NCI-H187 (cell line): ENCODE measurements at regions not wholly inside any gene's neighbourhood (a gene's known extent, or its start where the extent isn't known, plus 50 kb on each side); places are given as distances from the start of the nearest gene placed in this dataset.

Source experiments
- DNase-seq, 2 experiments: peaks; one replicate each; lab custom pipeline; 2025; lab: John Stamatoyannopoulos, UW

DNA sequence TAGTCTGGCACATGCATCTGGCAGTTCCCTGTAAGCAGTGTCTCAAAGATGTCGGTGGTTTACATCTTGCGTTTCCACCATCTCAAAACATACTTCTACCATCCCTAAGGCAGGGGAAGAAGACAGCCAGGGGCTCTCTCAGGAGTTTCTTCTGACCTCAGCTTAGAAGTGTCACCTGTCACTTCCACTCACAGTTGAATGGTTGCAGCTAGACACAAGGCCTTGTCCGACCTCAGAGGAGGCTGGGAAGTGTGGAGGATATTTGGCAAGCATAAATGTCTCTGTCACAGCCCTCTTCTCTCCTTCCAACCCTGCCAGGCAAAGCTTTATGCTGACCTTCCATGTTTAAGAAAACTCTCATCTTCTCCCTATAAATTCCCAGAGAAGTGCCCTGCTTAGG is 193.3 kb downstream of the HERPUD2 start:
- DNase-seq, result no peak

DNA sequence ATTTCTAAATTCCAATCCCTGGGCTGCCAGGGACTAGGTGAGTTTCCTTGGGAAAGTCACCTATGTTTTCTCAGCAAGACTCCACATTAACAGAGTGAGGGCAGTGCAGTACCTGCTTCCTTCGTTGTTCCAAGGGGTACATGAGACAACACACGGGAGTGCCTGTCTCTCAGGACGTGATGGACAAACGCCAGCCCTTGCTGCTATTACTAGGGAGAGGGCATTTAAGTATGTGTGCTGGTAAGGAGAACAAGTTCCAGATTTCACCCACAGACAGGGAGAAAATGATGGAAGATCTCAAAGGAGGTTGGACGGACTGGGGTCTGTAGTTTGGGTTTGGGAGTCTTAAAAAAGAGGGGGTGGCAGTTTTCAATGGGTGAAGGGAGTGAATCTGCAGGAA is 195.7 kb downstream of the HERPUD2 start:
- no peak for DNase-seq

DNA sequence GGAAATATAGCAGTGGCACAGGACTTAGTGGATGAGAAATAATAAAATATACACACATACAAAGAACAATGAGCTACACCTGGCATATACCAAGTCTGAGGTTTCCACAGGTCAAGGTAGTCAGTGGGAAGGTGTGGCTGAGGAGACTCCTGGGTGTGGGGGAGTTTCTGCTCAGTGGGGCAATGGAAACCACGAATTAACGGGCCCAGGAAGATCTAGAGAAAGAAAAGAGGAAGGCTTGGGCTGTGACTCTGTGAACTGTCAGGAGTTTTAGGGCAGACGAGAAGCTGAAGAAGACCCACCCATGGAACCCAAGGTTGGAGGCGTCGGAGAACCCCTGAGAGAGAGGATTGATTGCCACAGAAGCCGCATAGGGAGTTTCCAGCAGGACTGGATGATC is 196.5 kb downstream of the HERPUD2 start:
- no peak for DNase-seq

DNA sequence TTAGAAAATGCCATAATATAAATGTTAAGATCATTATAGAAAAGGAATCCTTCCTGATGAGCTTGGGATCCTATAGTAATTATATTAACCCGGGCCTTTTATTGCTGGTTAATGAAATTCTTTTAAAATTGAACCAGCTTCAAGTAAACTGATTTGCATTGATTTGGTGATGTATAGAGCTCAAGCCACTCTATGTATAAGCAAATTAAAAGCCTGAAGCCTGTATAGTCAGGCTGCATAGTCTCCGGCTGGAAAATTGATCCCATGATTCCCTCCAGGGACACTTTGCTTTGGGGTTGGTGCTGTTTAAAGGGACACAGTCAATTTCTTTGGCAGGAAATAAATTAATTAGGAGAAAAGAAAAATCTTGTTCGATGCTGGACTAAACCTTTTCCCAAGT is 199.1 kb downstream of the HERPUD2 start:
- no peak for DNase-seq

DNA sequence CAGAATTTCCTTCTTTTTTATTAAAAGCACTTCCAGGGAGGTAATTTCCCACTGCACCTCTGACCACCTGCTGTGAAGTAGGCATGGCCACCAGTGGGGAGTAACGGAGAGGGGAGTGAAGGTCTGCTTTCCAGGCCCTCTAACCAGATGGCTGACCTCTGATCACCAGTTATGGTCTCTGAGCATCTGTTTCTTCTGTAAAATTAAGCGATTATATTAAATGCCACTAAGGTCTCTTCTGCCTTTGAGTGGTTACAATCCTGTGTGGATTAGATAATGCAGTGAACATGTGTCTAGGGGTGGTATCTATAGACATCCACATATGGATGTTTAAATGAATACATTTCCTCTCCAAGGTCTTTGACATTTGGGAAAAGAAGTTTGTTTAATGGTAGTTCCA is 199.6 kb downstream of the HERPUD2 start:
- no peak for DNase-seq

DNA sequence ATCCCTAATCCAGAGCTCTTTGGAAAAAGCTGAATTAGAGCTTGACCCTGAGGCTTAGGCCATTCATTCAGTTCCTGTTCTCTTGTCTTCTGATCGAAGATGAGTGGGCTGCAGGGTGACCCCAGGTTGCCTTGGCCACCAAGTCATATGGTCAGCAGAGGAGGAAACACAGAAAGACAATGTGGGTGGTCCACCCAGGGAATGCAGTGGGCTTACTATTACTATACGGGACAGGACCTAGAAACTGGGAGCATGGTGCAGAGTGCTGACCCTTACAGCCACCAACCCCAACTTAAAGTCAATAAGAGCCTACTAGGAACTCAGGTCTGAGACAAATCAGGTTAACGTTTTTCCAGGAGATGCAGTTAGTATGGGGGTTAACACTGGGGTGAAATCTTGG is 200.5 kb downstream of the HERPUD2 start:
- DNase-seq, result no peak

DNA sequence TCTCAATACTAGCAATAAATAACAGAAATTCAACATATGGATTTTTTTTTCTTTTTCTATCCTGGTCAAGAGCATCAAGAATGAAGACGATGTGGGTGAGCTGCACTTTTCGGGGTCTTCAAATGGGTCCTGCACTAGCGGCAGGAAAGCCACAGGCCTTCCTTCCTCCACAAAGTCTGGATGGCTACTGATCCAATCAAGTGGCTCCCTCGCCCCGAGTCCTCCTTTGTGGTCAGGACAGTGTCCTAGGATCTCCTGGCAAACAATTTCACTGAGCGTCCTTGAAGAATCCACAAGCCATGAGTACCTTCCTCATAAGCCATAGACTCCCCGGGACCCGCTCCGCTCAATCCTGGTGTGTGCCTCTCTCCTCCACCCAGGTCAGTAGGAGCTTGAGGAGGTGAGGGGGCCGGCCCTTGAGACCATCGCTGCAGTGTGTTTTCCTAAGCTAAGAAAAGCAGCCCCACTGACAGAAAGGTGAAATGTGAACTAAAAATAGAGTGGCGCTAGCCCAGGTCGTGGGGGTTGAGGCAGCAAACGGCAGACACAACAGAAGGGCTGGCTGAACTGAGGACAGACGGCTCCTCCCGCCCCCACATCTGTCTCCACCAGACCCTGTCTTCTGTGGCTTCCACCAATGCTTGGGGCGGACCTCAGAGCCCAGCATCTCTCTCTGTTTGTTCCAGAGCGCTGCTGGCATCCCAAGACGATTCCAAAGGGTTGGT is 202.3 kb downstream of the HERPUD2 start:
- no peak for DNase-seq

DNA sequence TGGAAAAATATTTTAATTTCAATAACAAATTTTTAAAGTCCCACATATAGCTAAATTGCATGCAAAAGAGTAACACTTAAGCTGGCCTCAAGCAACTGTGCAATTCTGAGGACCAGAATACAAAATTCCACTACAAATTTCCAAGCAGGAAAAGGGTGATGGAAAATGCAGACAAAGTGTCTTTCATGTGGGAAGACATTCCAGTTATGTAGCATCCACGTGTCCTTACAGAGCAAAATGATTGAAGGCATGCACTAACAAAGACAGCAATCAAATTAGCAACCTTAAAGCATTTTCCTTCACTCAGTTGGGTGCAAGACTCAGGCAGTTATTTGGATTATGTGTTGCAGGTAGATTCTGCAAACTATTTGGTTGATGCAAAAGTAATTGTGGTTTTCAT is 203.7 kb downstream of the HERPUD2 start:
- no peak for DNase-seq

DNA sequence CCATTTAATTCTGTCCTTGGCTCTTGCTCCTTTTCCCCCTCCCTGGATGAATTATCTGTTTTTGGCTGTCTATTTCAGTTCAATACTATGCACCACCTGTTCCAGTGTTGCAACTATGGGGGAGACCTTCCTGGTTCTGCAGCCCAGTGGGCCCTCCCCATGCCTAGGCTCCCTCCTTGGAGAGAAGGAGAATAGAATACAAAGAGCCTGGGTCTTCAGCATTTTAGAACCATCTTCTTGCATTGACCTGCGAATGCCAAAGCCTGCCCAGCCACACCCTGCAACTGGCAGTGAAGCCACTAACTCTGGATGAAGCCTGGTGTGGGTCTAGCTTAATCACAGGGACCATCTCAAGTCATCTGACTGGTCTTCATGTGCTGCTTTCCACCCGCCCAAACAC is 207.1 kb downstream of the HERPUD2 start:
- no peak for DNase-seq

DNA sequence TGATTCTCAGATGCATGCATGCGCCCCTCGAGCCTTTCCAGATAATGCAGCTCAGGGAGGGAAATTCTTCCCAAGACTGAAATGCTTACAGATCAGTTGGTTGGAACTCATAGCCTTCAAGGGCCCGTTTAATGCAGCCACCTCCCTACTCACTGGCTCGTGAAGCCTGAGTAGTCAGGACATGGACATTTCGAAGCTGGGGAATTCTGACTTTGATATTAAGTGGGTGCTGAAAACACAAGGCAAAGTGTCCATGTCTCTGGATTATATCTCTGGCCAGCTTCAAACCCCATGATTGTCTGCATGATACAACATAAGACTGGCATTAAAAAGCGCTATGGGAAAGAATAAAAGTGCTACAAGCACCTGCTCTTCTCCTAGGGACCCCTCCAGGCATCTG is 207.5 kb downstream of the HERPUD2 start:
- no peak for DNase-seq

DNA sequence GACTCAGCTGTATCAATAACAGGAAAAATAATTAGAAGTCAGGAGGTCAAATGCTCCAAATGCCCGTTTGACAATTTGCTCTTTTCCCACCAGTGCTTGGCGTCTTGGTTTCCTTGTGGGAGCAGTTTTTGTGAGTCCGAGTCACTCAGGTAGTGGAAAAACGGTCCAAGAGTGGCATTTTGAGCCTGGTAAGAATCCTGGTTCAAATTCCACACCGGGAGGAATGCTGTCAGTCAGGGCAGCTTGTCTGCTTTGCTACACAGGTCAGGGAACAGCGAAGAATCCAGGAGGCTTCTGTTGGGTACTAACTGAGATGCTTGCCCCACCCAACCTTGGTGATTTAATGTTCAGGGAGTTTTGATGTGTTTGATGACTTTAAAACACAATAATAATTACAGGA is 209.5 kb downstream of the HERPUD2 start:
- no peak for DNase-seq

DNA sequence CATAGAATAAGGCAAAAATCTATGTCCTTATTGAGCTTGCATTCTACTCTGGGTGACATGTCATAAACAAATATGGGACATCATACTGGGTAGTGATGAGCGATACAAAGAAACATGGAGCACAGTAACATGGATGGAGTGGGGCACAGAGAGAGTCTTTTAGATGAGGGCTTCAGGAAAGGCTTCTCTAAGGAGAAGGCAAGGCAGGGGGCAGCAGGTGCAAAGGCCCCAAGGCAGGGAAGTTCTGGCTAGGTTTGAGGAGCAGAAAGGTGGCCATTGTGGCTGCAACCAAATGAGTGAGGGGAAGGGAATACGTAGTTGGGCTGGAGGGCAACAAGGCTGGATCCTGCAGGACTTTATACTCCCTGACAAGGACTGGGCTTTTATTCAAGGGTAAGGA is 211.4 kb downstream of the HERPUD2 start:
- no peak for DNase-seq

DNA sequence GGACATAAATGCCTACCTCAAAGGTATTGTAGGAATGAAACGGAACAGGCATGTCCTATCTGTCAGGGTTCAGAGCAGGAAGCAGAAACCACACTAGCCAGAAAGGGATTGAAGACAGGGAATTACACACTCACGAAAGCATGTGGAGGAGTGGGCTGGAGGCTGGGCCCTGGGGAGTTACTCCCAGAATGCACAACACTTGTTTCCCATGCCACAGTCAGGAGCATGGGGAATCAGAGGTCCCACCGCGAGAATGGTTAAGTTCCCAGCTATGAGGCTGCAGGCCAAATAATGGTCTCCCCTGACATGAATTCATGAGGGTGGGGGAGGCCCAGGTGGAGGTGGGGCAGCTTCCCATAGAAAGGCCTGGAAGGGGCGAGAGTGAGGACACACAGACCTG is 212.7 kb downstream of the HERPUD2 start:
- no peak for DNase-seq

DNA sequence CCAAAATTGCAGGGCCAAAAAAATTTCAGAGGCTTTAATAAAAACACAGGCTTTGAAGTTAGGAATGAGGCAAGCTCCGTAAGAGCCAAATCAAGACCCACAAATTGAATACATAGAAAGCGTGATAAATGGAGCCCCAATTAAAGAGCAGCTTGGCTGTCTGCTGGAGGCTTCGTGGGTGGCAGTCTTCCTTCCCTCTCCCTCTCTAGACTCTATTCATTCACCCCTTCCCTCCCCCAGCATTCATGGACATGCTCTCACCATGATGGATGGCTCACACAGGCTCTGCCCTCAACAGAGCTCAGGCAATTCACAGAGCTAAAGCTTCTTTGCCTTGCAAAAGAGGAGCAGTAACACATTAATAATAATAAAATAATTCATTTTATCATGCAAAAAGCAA is 214.1 kb downstream of the HERPUD2 start:
- DNase-seq, result no peak

DNA sequence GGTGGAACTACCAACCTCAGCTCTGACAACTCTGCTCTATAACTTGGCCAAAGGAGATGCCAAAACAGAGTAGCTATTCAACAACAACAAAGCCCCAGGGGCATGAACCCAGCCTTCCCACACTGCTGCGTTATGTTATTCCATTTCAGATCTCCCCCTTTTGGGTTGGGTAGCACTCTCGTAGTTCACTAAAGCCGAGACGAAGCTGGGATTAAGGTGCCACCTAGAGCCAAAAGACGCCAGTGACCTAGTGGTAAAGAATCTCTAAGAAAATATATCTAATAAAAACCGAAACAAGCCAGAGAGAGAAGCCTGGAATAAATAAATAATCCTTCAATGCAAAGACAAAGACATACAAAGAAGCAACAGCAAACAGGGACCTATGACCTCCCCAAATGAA is 217.3 kb downstream of the HERPUD2 start:
- no peak for DNase-seq

DNA sequence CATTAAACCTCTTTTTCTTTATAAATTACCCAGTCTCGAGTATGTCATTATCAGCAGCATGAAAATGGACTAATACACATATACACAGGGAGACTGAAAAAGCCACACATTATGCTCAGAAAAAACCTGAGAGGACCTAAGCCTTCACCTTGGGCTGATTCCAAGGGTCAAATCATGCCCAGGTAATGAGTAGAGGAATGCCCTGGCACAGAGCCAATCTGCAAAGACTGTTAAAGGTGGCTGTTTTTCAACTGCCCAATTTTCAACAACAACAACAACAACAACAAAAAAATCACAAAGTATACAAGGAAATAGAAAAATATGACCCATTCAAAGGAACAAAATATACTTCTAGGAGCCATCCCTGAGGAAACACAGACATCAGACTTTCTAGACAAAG is 220.2 kb upstream of the TBX20 start:
- no peak for DNase-seq

DNA sequence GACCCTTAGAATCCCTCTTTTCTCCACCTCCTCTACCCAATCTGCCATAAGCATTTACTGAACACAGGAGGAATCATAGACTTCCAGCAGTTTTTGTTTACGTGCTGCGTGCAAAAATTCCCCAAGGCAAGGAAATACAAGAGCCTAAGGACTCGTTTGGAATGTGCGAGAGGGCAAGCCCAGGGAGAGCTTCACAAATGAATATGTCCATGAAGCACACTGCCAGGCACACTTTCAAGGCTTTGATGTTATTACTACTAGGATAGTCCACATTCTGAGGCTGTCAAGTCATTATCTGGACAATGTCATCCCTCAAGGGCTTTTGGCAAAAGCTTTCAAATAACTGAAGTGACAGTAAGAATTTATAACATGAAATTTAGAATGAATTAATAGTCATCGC is 214.7 kb upstream of the TBX20 start:
- no peak for DNase-seq

DNA sequence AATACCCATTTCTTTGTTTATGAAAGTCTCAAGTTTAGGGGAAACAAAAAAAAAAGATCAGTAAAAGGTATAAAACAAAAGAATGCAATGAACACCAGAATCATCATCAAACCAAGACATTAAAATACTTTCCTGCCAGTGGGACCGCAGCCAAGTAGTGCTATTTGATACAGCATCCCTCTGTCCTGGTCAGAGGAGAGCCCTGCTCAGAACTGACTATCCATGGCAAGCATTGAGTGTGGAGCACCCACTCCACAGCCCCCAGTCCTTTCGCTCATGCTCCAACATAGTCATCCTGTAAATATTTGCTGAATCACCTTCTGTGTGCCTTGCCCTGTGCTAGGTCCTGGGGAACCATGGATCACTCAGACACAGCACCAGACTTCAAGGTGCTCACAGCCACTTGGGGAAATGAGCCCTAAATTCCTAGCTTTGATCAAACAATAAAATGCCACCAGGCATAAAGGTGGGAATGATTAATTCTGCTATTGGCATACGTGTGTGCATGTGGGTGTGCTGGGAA is 213.6 kb upstream of the TBX20 start:
- DNase-seq, result no peak

DNA sequence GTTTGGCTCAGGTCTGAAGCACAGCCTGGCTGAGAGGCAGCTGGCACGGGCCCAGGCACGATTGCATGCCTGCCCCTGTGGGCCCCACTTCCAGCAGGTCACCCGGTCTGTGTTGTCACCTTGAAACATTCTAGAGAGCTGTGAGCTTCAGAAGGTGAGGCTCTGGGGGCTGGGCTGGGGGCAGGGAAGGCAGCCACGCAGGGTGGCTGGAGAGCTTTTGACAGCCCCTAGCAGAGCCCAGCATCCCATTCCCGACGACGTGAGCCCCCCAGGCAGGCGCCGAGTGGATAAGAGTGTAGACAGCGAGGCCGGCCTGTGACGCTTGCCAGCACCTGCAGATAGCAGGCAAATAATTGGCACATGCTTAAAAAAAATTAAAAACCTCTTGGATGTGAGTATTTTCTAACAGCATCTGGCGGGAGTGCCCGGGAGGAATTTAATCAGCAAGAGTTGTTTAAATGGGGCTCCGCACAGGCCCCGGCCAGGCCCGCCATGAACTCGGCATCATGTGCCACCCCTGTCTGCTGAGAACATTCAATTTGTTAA is 212.0 kb upstream of the TBX20 start:
- DNase-seq, result no peak

DNA sequence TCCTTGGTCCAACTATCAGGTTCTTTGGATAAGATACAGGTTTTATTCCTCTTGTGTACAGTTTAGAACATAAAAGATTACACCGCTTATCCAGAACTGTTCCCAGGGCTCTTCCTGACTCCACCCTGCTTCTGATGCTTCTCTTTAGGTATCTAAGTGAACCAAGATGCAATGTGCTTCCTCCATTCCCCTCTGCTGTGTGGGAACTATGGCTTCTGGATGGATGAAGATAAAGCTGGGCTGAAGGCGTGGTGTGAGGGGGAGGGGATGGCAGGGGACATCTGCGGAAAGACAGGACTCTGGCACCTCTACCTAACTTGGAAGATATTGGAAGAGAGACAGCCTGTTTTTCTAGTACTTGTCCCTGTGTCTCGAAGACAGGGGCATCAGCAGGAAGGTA is 209.9 kb upstream of the TBX20 start:
- no peak for DNase-seq

DNA sequence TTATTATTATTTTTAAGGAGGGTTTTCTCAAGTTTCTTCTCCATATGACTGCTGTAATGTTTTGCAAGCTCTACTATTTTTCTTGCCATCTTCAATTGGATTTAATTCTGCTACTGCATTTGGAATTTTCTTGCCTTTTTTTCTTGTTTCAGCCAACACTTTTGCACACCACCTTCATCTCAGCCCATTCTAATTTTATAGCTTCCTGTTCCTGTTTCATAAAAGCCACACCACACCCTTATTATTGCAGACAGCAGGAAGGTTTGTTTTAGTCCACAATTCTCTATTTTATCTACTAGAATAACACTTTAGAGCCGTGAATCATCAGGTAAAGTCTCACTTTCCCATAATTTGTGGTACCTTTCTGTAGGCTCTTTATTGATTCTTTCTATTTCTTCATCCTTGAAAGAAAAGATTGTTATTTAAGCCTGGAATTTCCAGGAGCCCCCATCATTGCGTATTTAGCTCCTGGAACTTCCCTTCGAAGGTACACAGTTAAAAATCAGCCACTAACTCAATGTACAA is 209.3 kb upstream of the TBX20 start:
- no peak for DNase-seq

DNA sequence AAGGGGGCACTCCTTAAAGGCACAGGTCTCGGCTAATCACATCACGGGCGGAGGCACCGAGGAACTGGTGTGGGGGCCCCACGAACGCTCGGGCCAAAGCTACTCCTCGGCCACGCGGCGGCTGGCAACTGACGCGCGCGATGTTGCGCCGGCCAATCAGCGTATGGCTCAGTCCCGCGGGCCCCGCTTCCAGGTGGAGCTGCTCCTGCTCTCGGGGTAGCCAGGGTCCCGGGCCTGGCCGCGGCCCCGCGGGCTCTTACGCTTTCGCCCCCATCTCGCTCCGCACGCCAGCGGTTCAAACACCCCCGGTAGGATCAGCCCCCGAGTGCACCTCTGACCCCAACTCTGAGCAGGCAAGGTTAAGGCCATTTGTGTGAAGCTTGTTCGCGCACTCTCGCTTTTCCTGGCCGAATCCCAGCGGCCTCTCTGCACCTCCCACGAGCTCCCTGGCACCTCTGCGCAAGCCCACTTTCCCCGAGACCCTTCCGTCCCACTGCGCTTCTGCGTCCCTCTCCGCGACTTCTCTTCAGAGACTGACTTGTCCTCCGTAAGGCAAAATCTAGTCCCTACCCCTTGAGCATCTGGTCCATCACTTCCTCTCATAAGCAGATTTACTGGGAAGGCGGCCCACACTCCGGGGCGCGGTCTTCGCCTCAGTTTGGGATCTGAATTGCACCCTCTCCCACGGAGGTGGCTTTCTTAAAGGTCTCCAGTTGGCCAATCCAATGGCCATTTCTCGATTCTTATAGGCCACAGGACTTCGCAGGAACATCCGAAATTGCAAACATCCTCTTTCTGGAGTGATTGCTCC is 200.9 kb upstream of the TBX20 start:
- no peak for DNase-seq
